NOMO-1 treated with DMSO at 0.1 percent for 48 hours (cell line): ENCODE measurements at regions not wholly inside any gene's neighbourhood (a gene's known extent, or its start where the extent isn't known, plus 50 kb on each side); places are given as distances from the start of the nearest gene placed in this dataset.

ENCODE experiments used
- DNase-seq: peaks from one replicate; lab custom pipeline; 2025; ENCODE audit not compliant: unreplicated experiment; lab: John Stamatoyannopoulos, UW

GRCh38 chrX:109926743-109927662 lies 75.9 kb upstream of the TMEM164 start:
- DNase-seq, result no peak

DNA sequence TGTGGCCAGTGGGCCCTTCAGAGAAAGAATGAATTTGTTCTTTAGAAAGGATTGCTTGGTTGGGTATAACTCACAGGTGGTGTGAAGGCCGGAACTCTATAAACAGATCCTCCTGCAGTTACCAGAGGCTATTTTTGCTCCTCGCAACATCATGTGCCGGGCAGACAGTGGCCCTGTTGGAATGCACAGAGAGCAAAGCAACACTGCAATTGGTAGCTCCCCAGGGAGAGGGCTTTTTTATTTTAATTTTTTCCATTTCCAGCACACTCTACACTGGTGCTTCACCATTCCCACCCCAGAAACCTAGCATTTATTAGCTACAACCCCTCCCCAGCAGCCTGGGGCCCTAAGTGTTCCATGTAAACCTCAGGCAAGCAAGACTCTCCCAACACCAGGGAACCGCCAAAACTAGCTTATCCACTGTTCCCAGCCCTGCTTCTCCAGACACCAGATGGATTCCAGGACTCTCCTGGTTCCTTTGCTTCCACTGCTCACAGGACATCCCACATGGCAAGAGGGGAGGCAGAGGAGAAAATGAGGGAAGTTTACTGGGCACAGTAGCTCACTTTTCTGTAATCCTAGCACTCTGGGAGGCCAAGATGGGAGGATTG lies 75.1 kb upstream of the TMEM164 start:
- no peak for DNase-seq

- no peak for DNase-seq
Observed at GRCh38 chrX:109928596-109929335, 74.1 kb upstream of the TMEM164 start.

- DNase-seq, result no peak
Observed at GRCh38 chrX:109931677-109932076, 71.2 kb upstream of the TMEM164 start.

DNA sequence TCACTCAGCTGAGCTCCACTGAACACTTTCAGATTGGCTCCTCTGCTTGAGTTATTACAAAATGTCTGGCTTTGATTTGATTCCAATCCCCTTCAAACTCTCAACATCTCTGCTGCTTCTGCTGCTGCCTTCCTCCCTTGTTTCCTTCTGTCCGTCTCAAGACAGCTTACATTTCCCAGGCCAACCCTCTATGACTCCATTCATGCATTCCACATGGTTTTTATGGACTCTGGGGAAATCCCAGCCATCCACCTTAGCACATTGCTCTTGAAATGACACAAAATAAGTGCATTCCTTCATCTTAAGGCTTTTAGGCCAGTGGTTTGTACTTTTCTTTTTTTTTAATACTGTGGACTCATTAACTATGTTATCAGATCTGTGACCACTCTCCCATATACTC lies 68.5 kb upstream of the TMEM164 start:
- no peak for DNase-seq

- DNase-seq, result no peak
Observed at GRCh38 chrX:109934935-109935334, 68.0 kb upstream of the TMEM164 start.

GRCh38 chrX:109936114-109936513 lies 66.8 kb upstream of the TMEM164 start:
- DNase-seq, result no peak

- no peak for DNase-seq
Observed at GRCh38 chrX:109936598-109936997, 66.3 kb upstream of the TMEM164 start.

DNA sequence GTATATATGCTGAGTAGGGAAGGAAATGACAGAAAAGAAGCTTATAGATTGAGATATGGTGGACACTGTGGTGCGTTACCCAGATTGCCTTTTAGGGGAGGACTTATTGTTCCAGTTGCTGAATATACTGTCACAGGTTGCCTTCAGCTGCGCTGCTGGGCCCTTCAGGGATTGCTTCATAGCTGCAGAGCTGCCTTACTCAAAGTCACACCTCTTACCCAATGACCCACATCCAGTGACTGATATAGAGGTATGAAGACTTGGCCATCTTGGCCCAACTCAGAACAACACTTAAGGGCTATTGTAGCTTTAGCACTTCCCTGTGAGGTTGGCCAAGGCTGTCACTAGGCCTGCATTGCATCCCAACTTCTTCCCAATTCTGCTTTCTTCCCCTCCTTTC lies 63.4 kb upstream of the TMEM164 start:
- DNase-seq, result no peak

GRCh38 chrX:109940411-109940810 lies 62.5 kb upstream of the TMEM164 start:
- no peak for DNase-seq

GRCh38 chrX:109943092-109943739 lies 59.7 kb upstream of the TMEM164 start:
- no peak for DNase-seq

- no peak for DNase-seq
Observed at GRCh38 chrX:109943740-109944092, 59.2 kb upstream of the TMEM164 start.

GRCh38 chrX:109952050-109952449 lies 50.9 kb upstream of the TMEM164 start:
- DNase-seq, result no peak

GRCh38 chrX:109952985-109953905 lies 49.7 kb upstream of the TMEM164 start:
- no peak for DNase-seq
